Ecto neural progenitor cell (in vitro differentiated cells): ENCODE measurements at regions not wholly inside any gene's neighbourhood (a gene's known extent, or its start where the extent isn't known, plus 50 kb on each side); places are given as distances from the start of the nearest gene placed in this dataset.

Experiments
- DNase-seq: peaks from one replicate; pipeline ENCODE4 v3.0.0-alpha.2; 2018; ENCODE audit warnings: low spot score

- DNase-seq = no peak
Measured at GRCh38 chr10:110414548-110415309, 83.0 kb upstream of the DUSP5 start.

GRCh38 chr10:110415809-110416208 lies 81.9 kb upstream of the DUSP5 start:
- no peak for DNase-seq

- DNase-seq = no peak
Measured at GRCh38 chr10:110416776-110417711, 80.7 kb upstream of the DUSP5 start.

GRCh38 chr10:110418218-110418617 lies 79.5 kb upstream of the DUSP5 start:
- DNase-seq = no peak

DNA sequence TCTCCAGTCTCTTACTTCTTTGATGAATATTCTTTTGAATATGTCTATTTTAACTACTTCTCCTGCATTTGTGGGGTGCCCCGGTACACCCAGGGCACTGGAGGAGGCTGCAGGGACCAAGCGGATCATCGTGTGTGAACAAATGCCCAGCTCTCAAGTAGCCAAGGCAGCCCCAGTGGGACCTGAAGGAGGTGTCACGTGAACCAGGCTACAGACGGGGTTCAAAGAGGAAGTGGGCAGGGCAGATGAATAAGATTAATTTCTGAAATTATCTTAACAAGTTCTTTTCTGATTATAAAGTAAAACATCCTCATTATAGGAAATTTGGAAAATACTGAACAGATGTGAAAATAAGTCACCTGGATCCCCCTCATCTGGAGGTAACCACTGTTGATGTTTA lies 78.4 kb upstream of the DUSP5 start:
- DNase-seq = no peak

- DNase-seq = no peak
Measured at GRCh38 chr10:110420401-110421193, 77.1 kb upstream of the DUSP5 start.

DNA sequence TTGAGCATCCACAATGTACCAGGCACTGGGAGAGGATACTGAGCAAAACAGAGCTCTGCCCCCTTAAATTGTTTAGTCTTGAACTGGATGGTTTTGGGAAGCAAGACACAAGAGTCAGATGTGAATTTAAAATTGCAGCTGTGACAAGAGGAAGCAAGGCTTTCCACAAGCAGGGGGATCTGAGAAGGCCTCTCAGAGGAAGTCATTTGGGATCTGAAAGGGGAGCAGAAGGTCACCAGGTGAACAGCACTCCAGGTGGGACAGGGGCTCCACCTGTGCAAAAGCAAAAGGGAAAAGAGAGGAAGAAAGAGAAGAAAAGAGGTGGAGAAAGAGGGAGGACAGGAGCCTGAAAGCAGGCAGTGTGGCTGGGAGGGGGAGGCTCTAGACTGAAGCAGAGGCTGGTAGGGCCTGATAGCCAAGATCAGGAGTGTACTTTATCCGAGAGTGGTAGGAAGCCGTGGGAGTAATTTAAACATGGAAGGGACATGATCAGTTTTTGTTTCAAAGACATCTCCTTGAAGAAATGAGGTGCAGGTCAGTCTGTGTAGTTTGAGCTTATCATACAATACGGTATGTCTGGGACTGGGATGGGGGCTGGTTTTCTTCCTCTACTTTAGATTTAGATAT lies 76.1 kb upstream of the DUSP5 start:
- DNase-seq = no peak

- DNase-seq = no peak
Measured at GRCh38 chr10:110422548-110422947, 75.2 kb upstream of the DUSP5 start.

DNA sequence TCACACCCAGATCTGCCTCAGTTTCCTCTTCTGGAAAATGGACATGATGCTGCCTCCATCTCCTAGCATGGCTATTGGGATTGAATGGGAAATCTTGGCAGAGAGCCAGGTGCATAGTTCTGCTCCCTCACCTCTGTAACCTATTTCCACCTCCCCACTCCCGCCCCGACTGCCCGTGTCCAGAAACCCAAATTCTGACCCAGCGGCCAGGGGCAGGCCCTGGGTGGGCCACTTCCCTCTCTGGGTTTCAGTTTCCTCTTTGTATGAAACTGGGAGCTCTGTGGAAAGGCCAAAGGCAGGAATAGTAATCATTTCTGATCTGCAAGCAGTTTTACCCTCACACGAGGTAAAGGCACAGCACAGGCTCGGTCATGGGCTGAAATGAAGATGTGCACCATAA lies 74.1 kb upstream of the DUSP5 start:
- DNase-seq = no peak

GRCh38 chr10:110425684-110426293 lies 71.9 kb upstream of the DUSP5 start:
- no peak for DNase-seq

DNA sequence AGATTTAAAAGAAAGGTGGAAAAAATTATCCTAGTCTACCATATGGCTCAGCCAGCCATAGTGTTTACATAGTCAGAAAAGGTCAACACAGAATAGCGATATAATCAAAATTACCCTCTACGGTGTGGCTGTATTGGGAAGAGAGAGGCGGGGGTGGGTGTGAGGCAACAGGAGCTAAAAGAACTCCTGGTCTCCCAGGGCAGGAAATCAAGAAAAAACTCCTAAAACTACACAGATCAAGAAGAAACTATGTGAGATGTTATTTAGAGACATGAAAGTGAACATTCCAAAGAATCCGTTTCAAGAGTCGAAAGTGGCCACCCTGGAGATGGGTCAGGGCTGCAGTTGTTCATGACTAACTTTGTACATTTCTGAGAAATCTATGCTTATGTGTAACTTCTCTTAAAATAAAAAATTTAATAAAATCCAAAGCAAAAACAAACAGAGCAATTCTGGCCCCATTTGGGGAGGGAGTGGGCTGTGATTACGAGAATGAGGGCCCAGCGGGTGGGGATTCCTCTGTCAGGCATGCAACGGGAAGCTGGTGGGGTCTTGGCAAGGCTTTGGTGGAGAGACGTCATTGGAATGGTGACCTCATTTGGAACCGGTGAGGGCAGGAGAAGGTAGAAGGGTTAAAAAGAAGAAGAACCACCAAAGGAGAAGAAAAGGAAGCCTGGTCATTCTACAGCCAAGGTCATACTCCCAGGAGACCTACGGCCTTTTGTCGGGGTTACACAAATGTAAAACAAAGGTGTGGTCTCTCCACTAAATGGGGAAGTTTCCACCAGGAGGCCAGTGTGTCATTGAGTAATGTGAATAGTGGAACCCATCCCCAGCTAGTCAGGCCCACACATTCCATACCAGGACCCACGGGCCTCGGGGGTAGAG lies 71.2 kb upstream of the DUSP5 start:
- no peak for DNase-seq

GRCh38 chr10:110429301-110429700 lies 68.4 kb upstream of the DUSP5 start:
- DNase-seq = no peak

DNA sequence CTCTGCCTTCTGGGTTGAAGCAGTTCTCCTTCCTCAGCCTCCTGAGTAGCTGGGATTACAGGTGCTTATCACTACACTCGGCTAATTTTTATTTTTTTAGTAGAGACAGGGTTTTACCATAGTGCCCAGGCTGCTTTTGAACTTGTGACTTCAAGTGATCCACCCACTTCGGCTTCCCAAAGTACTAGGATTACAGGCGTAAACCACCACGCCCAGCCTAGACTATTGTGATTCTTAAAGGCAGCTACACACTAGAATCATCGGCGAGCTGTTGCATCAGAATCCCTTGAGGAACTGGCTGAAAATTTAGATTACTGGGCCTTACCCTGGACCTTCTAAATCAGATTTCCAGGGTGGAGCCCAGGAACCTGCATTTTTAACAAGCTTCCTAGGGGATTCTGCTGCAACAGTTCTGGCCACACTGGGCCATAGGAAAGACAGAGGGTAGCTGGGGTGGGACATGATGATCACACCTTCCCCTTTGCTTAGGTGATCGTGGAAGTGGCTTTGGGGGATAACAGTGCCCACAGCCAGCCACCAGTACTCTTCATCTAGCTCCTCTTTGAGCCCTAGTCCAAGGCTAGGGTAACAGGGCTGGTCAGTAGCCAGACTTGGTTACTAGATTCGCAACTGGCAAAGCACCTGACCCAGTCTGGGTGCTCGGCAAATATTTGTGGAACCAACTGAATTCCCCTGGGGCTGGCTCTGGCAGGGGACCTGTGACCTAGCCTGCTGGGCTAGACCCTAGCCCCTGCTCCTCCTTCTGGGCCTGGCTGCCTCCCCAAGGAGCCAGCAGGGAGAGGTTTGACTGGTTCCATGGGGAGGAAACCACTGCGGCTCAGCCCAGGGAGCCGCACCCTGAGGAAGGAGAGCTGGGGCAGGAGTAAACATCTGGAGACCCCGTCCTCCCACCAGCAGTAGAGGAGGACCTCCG lies 67.1 kb upstream of the DUSP5 start:
- DNase-seq = no peak

DNA sequence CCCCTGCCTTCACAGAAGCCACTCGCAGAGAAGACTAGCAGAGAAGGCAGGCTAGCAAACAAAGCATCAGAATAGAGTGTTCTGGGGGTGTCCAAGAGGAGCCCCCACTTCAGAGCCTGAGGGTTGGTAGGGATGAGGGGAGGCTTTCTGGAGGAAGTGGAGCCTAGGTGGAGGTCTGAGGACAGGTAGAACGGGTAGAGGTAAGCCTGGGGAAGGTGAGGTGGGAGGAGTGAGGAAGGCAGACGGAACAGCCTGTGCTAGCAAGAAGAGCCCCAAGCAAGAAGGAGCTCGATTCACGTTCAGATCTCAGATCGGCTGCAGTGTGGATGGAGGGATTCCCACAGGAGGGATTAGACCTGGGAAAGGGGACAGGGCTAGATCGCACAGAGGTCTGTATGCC lies 66.0 kb upstream of the DUSP5 start:
- DNase-seq = no peak

DNA sequence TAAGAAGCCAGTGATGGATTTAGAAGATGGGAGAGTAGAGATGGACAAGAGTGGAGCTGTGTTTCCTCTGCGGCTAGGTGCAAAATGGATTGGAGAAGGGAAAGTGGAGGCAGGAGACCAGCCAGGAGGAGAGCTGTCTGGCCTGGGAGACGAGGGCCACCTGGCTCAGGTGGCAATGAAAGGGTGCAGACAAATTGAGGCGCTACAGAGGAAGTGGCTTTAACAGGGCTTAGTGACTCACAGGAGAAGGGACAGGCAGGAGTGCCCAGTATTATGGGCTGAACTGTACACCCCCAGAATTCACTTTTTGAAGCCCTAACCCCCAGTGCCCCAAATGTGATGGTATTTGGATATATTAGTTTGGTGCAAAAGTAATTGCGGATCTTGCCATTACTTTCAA lies 65.6 kb upstream of the DUSP5 start:
- DNase-seq = no peak

GRCh38 chr10:110432814-110433565 lies 64.7 kb upstream of the DUSP5 start:
- DNase-seq = no peak

GRCh38 chr10:110433740-110434139 lies 64.0 kb upstream of the DUSP5 start:
- DNase-seq = no peak

- DNase-seq = no peak
Measured at GRCh38 chr10:110434489-110435096, 63.1 kb upstream of the DUSP5 start.
